ENCODE measurements at regions not wholly inside any gene's neighbourhood (a gene's known extent, or its start where the extent isn't known, plus 50 kb on each side); places are given as distances from the start of the nearest gene placed in this dataset.

GRCh38 chr20:21835042-21835441 is 129.6 kb downstream of the PAX1 start:
- TF ChIP-seq CTCF (IDR thresholded peaks at IDR 0.05) (no peak), POLR2A (IDR thresholded peaks at IDR 0.05) (no peak)

Data from body of pancreas (tissue), 4 donors.